HG02884 (cell line): ENCODE measurements at regions not wholly inside any gene's neighbourhood (a gene's known extent, or its start where the extent isn't known, plus 50 kb on each side); places are given as distances from the start of the nearest gene placed in this dataset.
"Not testable (repeated sequence)": the region's sequence is repeated elsewhere in the genome, so short reads cannot be mapped to it uniquely, and the experiment has no call there.

ENCODE experiments used
- ATAC-seq: cut with Tn5 transposase; IDR thresholded peaks from one replicate; pipeline ENCODE4 v1.9.1; 2021; ENCODE audit warnings: mild to moderate bottlenecking, moderate library complexity; ENCODE audit not compliant: unreplicated experiment

GRCh38 chr10:64528294-64529002 lies 1007.2 kb downstream of the REEP3 start:
- no peak for ATAC-seq

- ATAC-seq: no peak
These were observed 1007.8 kb downstream of the REEP3 start for GRCh38 chr10:64529003-64529350.

GRCh38 chr10:64534616-64535015 lies 1013.4 kb downstream of the REEP3 start:
- ATAC-seq: no peak

GRCh38 chr10:64535131-64535867 lies 1014.1 kb downstream of the REEP3 start:
- no peak for ATAC-seq

GRCh38 chr10:64537112-64537511 lies 1015.9 kb downstream of the REEP3 start:
- no peak for ATAC-seq

- ATAC-seq: no peak
These were observed 1016.7 kb downstream of the REEP3 start for GRCh38 chr10:64537928-64538327.

GRCh38 chr10:64546073-64546472 lies 1024.9 kb downstream of the REEP3 start:
- ATAC-seq: no peak

- no peak for ATAC-seq
These were observed 1026.0 kb downstream of the REEP3 start for GRCh38 chr10:64547168-64547567.

- ATAC-seq: no peak
These were observed 1034.5 kb downstream of the REEP3 start for GRCh38 chr10:64555666-64556065.

- no peak for ATAC-seq
These were observed 1037.1 kb downstream of the REEP3 start for GRCh38 chr10:64558094-64558835.

GRCh38 chr10:64571056-64571455 lies 1049.9 kb downstream of the REEP3 start:
- no peak for ATAC-seq

GRCh38 chr10:64573623-64574325 lies 1052.6 kb downstream of the REEP3 start:
- ATAC-seq: no peak

GRCh38 chr10:64574371-64574770 lies 1053.2 kb downstream of the REEP3 start:
- no peak for ATAC-seq

- no peak for ATAC-seq
These were observed 1055.3 kb downstream of the REEP3 start for GRCh38 chr10:64576497-64576896.

- not testable (repeated sequence) for ATAC-seq
These were observed 1057.6 kb downstream of the REEP3 start for GRCh38 chr10:64578757-64579156.

- ATAC-seq: no peak
These were observed 1065.8 kb downstream of the REEP3 start for GRCh38 chr10:64586934-64587503.

GRCh38 chr10:64594072-64594471 lies 1072.9 kb downstream of the REEP3 start:
- no peak for ATAC-seq

GRCh38 chr10:64598600-64598999 lies 1077.4 kb downstream of the REEP3 start:
- no peak for ATAC-seq

GRCh38 chr10:64601298-64601697 lies 1080.1 kb downstream of the REEP3 start:
- no peak for ATAC-seq

- ATAC-seq: no peak
These were observed 1095.9 kb downstream of the REEP3 start for GRCh38 chr10:64617085-64617484.

GRCh38 chr10:64619102-64619501 lies 1097.9 kb downstream of the REEP3 start:
- ATAC-seq: no peak
